ENCODE measurements at regions not wholly inside any gene's neighbourhood (a gene's known extent, or its start where the extent isn't known, plus 50 kb on each side); places are given as distances from the start of the nearest gene placed in this dataset.

DNA sequence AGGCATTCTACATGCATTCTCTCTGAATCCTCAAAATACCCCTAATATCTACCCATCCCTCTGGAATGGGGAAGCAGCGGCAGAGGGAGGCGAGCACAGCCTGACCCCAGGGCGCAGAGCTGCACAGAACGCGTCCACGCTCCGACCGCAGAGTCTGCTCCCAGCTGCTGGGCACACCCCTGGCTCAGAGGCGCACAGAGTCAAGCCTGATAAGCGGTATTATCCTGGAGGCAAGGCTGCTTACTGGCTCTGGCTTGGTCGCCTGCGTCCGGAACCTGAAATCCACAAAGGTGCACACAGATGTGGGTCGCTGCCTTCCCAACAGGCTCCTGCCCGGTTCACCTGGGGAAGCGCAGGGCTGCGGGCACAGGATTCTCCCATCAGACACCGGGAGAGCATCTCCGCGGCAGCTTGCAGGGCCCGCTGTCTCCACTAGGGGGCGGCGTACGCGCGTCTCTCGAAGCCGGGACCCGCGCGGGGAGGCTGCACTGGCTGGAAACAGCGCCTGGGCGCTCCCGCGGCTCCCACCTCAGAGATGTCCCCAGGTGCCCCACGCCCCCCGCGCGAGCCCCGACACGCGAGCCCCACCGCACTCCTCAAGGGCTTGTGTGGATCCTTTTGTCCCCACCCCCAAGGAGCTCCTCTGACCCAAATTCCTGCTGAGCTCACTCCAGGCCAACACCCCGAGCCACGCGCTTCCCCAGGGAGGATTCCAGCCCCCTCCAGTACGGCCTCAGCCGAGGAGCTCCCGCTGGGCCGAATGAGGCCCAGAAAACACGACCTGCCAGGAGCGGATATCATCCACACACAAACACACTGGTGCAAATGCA, 120.1 kb upstream of the FZD10 start:
- no peaks in the 10 kb centered on the region for H3K4me1 ChIP-seq (ENCODE audit: control insufficient read depth, insufficient read depth, low read depth, low read length)
- no peak overlapping the region for H2BK15ac ChIP-seq (ENCODE audit: low read depth, poor library complexity, severe bottlenecking)
- H3K18ac ChIP-seq (ENCODE audit: low read depth in 1 of 2, low read length in 2 of 2), result no peak overlapping the region
- H3K79me1 ChIP-seq (replicated peaks; ENCODE audit: low read length, poor library complexity, severe bottlenecking), result no peaks in the 10 kb centered on the region
- H3K4me2 ChIP-seq (ENCODE audit: low read length, poor library complexity, severe bottlenecking), result no peak overlapping the region
- no peaks in the 10 kb centered on the region for H3K36me3 ChIP-seq (ENCODE audit: control insufficient read depth in 1 of 2, insufficient read depth in 2 of 2, low read depth in 1 of 2, low read length in 2 of 2)
- H2BK12ac ChIP-seq (ENCODE audit: low read length in 2 of 2), result no peak overlapping the region
- H4K8ac ChIP-seq (ENCODE audit: low read length), result no peak overlapping the region
- peaks cover 3% of the 10 kb centered on the region for H3K9me3 ChIP-seq (ENCODE audit: control insufficient read depth, low read length)
- WGBS, result 16% methylated on average over 52 of the region's 52 CpGs
- no peak overlapping the region for H2BK120ac ChIP-seq (ENCODE audit: low read depth, low read length)
- H3K27me3 ChIP-seq (ENCODE audit: control insufficient read depth in 1 of 2, insufficient read depth in 1 of 2, low read length in 2 of 2), result peaks cover 25 to 50% of the 10 kb centered on the region in 2 experiments
- no peak overlapping the region for H4K91ac ChIP-seq (ENCODE audit: low read length)
- DNase-seq, result no peak
- H3K14ac ChIP-seq (ENCODE audit: low read length in 2 of 2), result no peak overlapping the region
- no peak overlapping the region for H3K23ac ChIP-seq (ENCODE audit: low read length in 2 of 2)
- no peak overlapping the region for H2AK5ac ChIP-seq (ENCODE audit: low read length, severe bottlenecking)
- H3K4me3 ChIP-seq (ENCODE audit: insufficient read depth in 1 of 2, low read depth in 1 of 2, low read length in 2 of 2), result no peak overlapping the region
- no peak overlapping the region for H2BK5ac ChIP-seq (ENCODE audit: low read depth, low read length, poor library complexity, severe bottlenecking)
- H2AFZ ChIP-seq (ENCODE audit: low read depth, low read length), result no peak overlapping the region
- H3K27ac ChIP-seq (ENCODE audit: low read length, poor library complexity, severe bottlenecking), result no peak overlapping the region
- H3K4ac ChIP-seq (ENCODE audit: low read depth in 1 of 2, low read length in 2 of 2), result no peak overlapping the region
- H3K9ac ChIP-seq (ENCODE audit: low read length), result no peak overlapping the region

DNA sequence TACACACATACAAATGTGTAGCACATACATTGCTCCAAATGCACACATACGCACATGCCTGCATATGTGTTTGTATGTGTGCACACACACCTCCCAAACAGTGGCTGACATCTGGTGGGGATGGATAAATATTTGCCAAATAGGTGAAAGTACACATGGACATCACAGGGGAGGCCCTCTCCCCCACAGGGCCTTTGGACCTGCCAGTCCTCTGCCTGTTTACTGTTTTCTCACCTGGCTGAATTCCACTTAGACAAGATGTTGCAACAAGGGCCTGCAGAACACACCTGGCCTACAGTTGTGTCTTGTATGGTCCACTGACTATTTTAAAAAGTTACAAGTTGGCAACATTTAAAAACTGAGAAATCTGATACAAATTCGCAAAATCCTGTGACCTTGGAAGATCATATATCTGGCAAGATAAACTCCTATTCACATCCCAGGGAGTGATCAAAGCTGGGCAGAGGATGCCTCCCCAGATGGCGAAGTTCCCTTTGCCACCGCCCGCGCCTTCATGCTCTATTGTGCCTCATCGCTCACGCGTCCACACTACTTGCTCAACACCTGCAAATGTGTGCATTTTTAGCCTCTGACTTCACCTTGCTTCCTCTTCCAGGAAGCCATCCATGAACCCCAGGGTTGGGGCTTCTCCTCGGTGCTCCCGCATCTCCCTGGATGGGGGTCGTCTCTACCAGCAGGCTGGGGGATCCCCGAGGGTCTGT, 118.4 kb upstream of the FZD10 start:
- peaks cover 3% of the 10 kb centered on the region for H3K9me3 ChIP-seq (ENCODE audit: control insufficient read depth, low read length)
- H3K4me3 ChIP-seq (ENCODE audit: insufficient read depth in 1 of 2, low read depth in 1 of 2, low read length in 2 of 2), result no peak overlapping the region
- H2BK15ac ChIP-seq (ENCODE audit: low read depth, poor library complexity, severe bottlenecking), result no peak overlapping the region
- WGBS, result 66% methylated on average over 12 of the region's 13 CpGs
- no peaks in the 10 kb centered on the region for H3K79me1 ChIP-seq (replicated peaks; ENCODE audit: low read length, poor library complexity, severe bottlenecking)
- no peaks in the 10 kb centered on the region for H3K36me3 ChIP-seq (ENCODE audit: control insufficient read depth in 1 of 2, insufficient read depth in 2 of 2, low read depth in 1 of 2, low read length in 2 of 2)
- H3K4me2 ChIP-seq (ENCODE audit: low read length, poor library complexity, severe bottlenecking), result no peak overlapping the region
- H3K9ac ChIP-seq (ENCODE audit: low read length), result no peak overlapping the region
- H3K4ac ChIP-seq (ENCODE audit: low read depth in 1 of 2, low read length in 2 of 2), result no peak overlapping the region
- no peak overlapping the region for H2BK5ac ChIP-seq (ENCODE audit: low read depth, low read length, poor library complexity, severe bottlenecking)
- H4K8ac ChIP-seq (ENCODE audit: low read length), result no peak overlapping the region
- H3K23ac ChIP-seq (ENCODE audit: low read length in 2 of 2), result no peak overlapping the region
- no peak overlapping the region for H3K18ac ChIP-seq (ENCODE audit: low read depth in 1 of 2, low read length in 2 of 2)
- no peaks in the 10 kb centered on the region for H3K4me1 ChIP-seq (ENCODE audit: control insufficient read depth, insufficient read depth, low read depth, low read length)
- no peak overlapping the region for H4K91ac ChIP-seq (ENCODE audit: low read length)
- H2BK120ac ChIP-seq (ENCODE audit: low read depth, low read length), result no peak overlapping the region
- no peak overlapping the region for H2AK5ac ChIP-seq (ENCODE audit: low read length, severe bottlenecking)
- no peak overlapping the region for H3K27ac ChIP-seq (ENCODE audit: low read length, poor library complexity, severe bottlenecking)
- peaks cover 25 to 48% of the 10 kb centered on the region in 2 experiments for H3K27me3 ChIP-seq (ENCODE audit: control insufficient read depth in 1 of 2, insufficient read depth in 1 of 2, low read length in 2 of 2)
- H2AFZ ChIP-seq (ENCODE audit: low read depth, low read length), result no peak overlapping the region
- no peak overlapping the region for H3K14ac ChIP-seq (ENCODE audit: low read length in 2 of 2)
- no peak overlapping the region for H2BK12ac ChIP-seq (ENCODE audit: low read length in 2 of 2)
- DNase-seq, result no peak

DNA sequence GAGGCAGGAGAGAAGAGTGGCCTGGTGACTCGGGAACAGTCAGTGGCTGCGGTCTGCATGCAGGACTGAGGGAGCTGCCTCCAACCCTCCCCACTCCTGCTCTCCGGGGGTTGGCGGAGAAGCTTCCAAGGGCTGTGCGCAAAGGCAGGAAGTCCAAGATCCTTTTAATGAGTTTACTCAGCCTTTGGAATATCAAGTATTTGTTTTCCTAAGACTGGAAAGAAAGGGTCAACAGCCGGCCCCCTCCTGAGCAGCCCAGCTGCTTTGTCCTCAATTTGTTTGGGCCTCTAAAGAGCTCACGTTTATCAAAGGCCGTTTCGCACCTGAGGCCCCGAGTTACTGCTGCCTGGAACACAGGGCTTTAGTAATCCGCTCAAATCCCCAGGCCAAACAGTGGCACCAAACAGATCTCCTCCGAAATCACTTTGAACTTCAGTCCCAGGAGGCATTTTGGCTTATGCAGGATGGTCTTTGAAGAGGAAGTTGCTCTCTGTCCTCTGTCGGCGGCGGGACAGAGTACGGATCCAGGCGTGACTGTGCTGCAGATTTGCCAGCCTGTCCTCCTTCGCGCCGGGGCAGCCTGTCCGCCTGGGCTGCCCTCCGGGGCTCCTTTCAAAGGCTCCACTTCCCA, 117.2 kb upstream of the FZD10 start:
- H3K18ac ChIP-seq (ENCODE audit: low read depth in 1 of 2, low read length in 2 of 2), result no peak overlapping the region
- no peak for DNase-seq
- H2BK12ac ChIP-seq (ENCODE audit: low read length in 2 of 2), result no peak overlapping the region
- no peak overlapping the region for H4K8ac ChIP-seq (ENCODE audit: low read length)
- no peak overlapping the region for H3K14ac ChIP-seq (ENCODE audit: low read length in 2 of 2)
- peaks cover 25 to 59% of the 10 kb centered on the region in 2 experiments for H3K27me3 ChIP-seq (ENCODE audit: control insufficient read depth in 1 of 2, insufficient read depth in 1 of 2, low read length in 2 of 2)
- H2AFZ ChIP-seq (ENCODE audit: low read depth, low read length), result no peak overlapping the region
- peaks cover 3% of the 10 kb centered on the region for H3K9me3 ChIP-seq (ENCODE audit: control insufficient read depth, low read length)
- H2BK120ac ChIP-seq (ENCODE audit: low read depth, low read length), result no peak overlapping the region
- WGBS, result 5% methylated on average over 21 of the region's 22 CpGs
- H3K36me3 ChIP-seq (ENCODE audit: control insufficient read depth in 1 of 2, insufficient read depth in 2 of 2, low read depth in 1 of 2, low read length in 2 of 2), result no peaks in the 10 kb centered on the region
- no peak overlapping the region for H3K4ac ChIP-seq (ENCODE audit: low read depth in 1 of 2, low read length in 2 of 2)
- H2BK15ac ChIP-seq (ENCODE audit: low read depth, poor library complexity, severe bottlenecking), result no peak overlapping the region
- H3K79me1 ChIP-seq (replicated peaks; ENCODE audit: low read length, poor library complexity, severe bottlenecking), result no peaks in the 10 kb centered on the region
- H3K4me3 ChIP-seq (ENCODE audit: insufficient read depth in 1 of 2, low read depth in 1 of 2, low read length in 2 of 2), result no peak overlapping the region
- no peak overlapping the region for H2BK5ac ChIP-seq (ENCODE audit: low read depth, low read length, poor library complexity, severe bottlenecking)
- H3K4me1 ChIP-seq (ENCODE audit: control insufficient read depth, insufficient read depth, low read depth, low read length), result no peaks in the 10 kb centered on the region
- H4K91ac ChIP-seq (ENCODE audit: low read length), result no peak overlapping the region
- H3K23ac ChIP-seq (ENCODE audit: low read length in 2 of 2), result no peak overlapping the region
- H3K4me2 ChIP-seq (ENCODE audit: low read length, poor library complexity, severe bottlenecking), result no peak overlapping the region
- H3K27ac ChIP-seq (ENCODE audit: low read length, poor library complexity, severe bottlenecking), result no peak overlapping the region
- H3K9ac ChIP-seq (ENCODE audit: low read length), result no peak overlapping the region
- no peak overlapping the region for H2AK5ac ChIP-seq (ENCODE audit: low read length, severe bottlenecking)

DNA sequence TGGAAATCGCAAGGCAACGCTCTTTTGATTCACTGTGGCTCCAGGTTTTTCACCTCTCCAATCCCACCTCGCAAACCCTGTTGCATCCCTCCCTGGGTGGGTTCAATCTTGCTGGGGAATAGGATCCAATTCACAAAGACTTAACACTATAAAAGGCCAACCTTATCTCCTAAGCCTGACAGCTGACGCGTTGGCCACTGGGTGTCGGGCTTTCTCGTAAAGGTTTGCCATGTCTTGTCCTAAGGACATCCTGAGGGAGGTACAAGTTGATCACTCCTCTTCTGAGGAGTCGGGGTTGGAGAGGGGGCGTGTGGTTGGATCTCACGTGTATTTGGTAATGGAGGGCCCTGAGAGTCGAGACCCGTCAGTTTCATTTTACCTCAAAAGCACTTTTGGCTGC, 112.6 kb upstream of the FZD10 start:
- Histone ChIP-seq H3K23ac (ENCODE audit: low read length in 2 of 2) (no peak overlapping the region), H3K9ac (ENCODE audit: low read length) (no peak overlapping the region), H3K27me3 (ENCODE audit: control insufficient read depth in 1 of 2, insufficient read depth in 1 of 2, low read length in 2 of 2) (peaks cover 16 to 57% of the 10 kb centered on the region in 2 experiments), H3K4me1 (ENCODE audit: control insufficient read depth, insufficient read depth, low read depth, low read length) (no peaks in the 10 kb centered on the region), H3K4me3 (ENCODE audit: insufficient read depth in 1 of 2, low read depth in 1 of 2, low read length in 2 of 2) (no peak overlapping the region), H3K18ac (ENCODE audit: low read depth in 1 of 2, low read length in 2 of 2) (no peak overlapping the region), H3K4ac (ENCODE audit: low read depth in 1 of 2, low read length in 2 of 2) (no peak overlapping the region), H2BK15ac (ENCODE audit: low read depth, poor library complexity, severe bottlenecking) (no peak overlapping the region), H2AFZ (ENCODE audit: low read depth, low read length) (no peak overlapping the region), H2BK5ac (ENCODE audit: low read depth, low read length, poor library complexity, severe bottlenecking) (no peak overlapping the region), H3K9me3 (ENCODE audit: control insufficient read depth, low read length) (no peaks in the 10 kb centered on the region), H2AK5ac (ENCODE audit: low read length, severe bottlenecking) (no peak overlapping the region), H3K79me1 (replicated peaks; ENCODE audit: low read length, poor library complexity, severe bottlenecking) (no peaks in the 10 kb centered on the region), H2BK120ac (ENCODE audit: low read depth, low read length) (no peak overlapping the region), H3K14ac (ENCODE audit: low read length in 2 of 2) (no peak overlapping the region), H3K4me2 (ENCODE audit: low read length, poor library complexity, severe bottlenecking) (no peak overlapping the region), H3K36me3 (ENCODE audit: control insufficient read depth in 1 of 2, insufficient read depth in 2 of 2, low read depth in 1 of 2, low read length in 2 of 2) (no peaks in the 10 kb centered on the region), H3K27ac (ENCODE audit: low read length, poor library complexity, severe bottlenecking) (no peak overlapping the region), H2BK12ac (ENCODE audit: low read length in 2 of 2) (no peak overlapping the region), H4K91ac (ENCODE audit: low read length) (no peak overlapping the region), H4K8ac (ENCODE audit: low read length) (no peak overlapping the region)
- WGBS, result 80% methylated on average over 12 of the region's 12 CpGs
- DNase-seq, result no peak

All from mesenchymal stem cell (in vitro differentiated cells and primary cell).